ENCODE measurements at regions not wholly inside any gene's neighbourhood (a gene's known extent, or its start where the extent isn't known, plus 50 kb on each side); places are given as distances from the start of the nearest gene placed in this dataset.

DNA sequence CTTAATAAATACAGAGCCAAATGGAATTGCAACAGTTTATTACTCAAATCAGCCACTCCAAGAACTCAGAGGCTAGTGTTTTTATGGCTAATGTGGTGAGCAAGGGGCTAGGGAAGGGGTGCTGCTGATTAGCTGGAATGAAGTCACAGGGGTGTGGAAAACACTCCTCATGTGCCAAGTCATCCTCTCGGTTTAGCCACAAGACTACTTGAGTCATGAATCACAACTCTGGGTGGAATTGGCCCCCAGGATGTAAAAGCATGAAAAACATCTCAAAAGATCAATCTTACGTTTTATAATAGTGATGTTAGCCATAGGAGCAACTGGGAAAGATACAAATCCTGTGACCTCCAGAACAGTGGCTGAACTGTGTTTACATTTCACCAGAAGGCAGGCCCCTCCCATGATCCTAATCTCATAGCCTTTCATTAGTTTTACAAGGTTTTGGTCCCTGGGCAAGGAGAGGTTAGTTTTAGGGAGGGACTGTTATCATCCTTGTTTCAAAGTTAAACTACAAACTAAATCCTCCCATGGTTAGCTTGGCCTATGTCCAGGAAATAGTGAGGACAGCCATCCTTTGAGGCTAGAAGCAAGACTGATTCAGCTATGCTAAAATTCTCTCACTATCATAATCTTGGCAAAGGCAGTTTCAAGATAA lies 2020.1 kb upstream of the PCDH20 start:
- no peak for DNase-seq (ENCODE audit: low spot score)

DNA sequence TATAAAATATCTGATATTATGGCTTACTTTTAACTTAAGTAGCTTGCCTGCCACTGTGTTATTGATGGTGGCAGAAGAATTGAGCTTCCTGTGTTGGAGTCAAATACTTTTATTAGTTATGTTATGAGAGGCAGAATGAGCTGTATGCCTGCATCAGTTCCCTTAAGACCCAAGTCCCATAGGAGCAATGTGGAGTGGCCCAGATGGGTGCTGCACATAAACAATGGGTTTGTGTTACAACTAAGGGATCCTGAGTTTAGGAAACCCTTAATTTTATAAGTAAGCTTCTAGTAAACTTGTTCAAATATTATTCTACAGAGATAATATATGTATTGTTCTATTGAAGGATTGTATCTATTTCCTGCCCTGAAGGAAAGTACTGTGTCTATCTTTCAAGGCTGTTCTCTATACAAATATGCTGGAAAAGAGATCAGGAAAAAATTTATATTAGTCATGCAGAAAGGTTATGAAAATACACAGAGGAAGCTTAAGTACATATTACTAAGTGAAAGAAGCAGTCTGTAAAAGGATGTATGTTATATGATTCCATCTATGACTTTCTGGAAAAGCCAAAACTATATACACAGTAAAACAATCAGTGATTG lies 2018.0 kb upstream of the PCDH20 start:
- no peak for DNase-seq (ENCODE audit: low spot score)

DNA sequence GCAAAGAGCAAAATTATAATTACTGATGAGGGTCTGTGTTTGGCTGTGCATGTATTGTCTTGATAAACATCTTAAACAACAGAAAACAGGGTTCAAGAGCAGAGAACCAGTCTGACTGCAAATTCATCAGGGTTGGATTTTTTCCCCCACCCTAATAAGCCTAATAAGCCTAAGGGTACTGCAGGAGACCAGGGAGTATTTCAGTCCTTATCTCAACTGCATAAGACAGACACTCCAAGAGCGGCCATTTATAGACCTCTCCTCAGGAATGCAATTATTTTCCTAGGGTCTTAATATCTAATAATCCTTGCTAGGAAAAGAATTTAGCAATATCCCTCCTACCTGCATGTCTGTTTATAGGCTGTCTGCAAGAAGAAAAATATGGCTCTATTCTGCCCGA lies 2011.5 kb upstream of the PCDH20 start:
- no peak for DNase-seq (ENCODE audit: low spot score)

DNA sequence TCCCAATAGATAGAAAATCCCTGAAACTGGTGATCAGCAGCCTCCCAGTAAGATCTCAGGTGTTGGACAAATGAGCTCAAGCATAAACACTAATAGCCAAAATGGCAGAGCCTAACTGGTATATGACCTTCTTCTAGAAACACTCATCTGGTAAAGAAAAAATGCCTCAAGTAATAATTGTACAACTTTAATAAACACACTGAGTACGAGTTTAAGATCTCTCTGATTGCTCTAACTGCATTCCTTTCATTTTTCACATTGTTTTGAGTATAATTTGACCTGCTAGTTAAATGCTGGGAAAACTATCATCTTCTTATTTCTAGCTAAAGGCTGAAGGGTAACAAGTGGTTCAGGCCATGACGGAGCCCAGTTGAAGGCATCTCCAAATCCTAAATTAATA lies 2009.5 kb upstream of the PCDH20 start:
- DNase-seq (ENCODE audit: low spot score): no peak

DNA sequence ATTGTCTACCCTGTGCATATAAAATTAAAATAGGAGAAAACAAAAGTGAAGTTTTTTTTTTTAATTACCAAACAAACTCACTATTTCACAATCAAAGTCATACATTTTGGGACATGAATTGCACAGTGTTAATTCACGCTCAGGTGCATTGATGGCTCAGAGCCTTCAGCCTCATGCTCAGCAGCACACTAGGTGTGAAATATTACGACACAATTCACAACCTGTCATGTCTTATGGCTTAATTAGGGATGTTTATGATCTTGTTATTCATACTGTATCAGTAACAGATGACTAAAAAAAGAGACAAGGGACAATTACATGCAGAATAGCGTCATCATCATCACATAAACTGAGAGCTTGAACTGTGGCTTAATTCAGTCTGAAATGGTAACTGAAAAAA lies 2005.5 kb upstream of the PCDH20 start:
- DNase-seq (ENCODE audit: low spot score): no peak

DNA sequence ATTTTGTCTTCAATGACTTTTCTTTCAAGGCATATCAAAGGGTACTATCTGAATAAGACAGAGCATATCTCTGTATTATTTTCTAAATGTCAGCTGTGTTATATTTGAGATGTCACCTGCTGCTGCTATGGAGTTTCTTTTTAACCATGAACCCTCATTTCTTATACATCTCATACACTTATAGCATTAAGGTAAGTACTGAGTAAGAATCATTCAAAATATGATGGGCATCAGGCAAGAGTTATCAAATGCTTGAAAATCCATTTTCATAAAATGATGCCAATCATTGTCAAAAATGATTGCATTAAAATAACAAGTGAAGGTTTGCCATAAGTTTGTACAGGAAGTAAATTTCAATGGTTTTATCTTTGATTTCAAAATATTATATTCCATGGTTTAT lies 2005.0 kb upstream of the PCDH20 start:
- DNase-seq (ENCODE audit: low spot score): no peak

DNA sequence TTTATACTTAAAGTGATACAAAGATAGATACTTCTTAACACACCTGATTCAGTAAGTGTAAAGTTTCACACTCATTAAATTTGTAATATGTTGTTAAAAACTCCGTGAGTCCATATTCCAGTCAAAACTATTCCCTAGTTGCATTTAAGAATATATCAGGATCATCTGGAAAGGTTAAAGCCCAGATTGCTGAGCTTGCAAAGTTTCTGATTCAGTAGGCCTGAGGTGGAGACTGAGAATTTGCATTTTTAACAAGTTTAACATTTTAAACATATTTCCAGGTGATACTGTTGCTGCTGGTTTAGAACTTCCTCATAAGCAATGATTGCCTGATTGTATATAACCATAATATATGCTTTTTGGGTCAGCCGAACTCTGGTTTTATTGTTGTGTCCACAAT lies 1998.6 kb upstream of the PCDH20 start:
- DNase-seq (ENCODE audit: low spot score): no peak

DNA sequence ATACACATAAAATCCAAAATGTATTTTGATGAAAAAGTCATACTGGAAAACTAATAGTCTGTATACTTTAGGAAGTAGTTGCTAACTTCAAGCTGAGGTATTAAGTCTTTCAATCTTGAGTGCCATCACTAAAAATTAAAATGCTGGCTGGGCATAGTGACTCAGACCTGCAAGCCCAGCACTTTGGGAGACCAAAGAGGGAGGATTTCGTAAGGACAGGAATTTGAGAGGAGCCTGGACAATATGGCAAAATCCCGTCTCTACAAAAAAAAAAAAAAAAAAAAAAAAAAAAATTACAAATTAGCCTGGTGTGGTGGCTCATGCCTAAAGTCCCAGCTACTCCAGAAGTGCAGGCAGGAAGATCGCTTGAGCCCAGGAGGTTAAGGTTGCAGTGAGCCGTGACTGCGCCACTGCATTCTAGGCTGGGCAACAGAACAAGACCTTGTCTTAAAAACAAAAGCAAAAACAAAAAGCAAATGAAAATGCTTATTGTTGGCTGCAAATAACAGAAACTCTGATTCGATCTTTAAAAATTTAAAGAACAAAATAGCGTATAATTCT lies 1994.2 kb upstream of the PCDH20 start:
- no peak for DNase-seq (ENCODE audit: low spot score)

DNA sequence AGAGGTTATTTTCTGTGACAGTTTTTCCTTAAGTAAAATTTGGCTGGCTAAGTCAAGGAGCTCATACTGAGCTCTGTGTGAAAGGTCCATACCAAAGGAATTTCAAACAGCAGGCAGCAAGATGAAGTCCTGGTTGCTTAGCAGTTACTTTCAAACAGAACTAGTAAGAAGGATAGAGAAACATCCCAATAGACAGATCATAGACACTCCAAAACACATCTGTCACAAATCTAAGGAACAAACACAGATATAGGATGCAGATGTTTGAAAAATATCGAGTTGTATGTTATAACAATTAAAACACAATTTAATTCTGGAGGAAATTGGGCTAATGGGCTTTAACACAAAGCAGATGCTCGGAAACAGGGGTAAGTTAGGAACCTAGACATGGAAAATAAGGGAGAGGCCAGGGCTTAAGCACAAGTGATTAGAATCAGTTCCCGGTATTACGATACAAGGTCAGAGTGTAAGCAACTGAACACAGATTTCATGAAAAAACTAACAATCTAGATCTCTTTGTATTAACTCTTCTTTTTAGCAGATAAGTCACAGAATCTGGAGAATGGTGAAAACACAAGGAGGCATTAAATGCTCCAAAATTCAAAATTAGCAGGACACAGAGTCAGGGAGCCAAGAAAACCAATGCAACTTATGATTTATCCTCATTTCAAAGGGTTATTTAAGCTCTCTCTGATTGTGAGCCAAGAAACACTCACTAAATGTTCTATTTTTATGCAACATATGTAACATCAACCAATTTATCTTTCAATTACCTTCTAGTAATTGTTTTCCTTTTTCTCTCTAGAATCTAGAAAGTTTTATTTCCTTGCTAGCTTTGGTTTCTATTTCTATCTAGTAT lies 1992.9 kb upstream of the PCDH20 start:
- peak; percentile 27 for DNase-seq (ENCODE audit: low spot score)

DNA sequence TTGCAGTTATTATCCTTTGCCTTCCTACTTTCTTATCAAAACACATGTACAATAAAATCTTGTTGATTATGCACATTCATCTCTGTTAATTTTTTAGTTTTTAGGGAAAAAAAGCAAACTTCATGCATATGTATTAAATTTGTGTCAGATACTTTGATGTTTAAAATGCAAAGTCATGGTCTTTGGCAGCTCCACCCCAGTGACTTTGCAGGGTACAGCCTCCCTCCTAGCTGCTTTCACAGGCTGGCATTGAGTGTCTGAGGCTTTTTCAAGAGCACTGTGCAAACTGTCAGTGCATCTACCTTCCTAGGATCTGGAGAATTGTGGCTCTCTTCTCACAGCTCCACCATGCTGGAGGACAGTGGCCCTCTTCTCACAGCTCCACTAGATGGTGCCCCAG lies 1988.1 kb upstream of the PCDH20 start:
- DNase-seq (ENCODE audit: low spot score): no peak

DNA sequence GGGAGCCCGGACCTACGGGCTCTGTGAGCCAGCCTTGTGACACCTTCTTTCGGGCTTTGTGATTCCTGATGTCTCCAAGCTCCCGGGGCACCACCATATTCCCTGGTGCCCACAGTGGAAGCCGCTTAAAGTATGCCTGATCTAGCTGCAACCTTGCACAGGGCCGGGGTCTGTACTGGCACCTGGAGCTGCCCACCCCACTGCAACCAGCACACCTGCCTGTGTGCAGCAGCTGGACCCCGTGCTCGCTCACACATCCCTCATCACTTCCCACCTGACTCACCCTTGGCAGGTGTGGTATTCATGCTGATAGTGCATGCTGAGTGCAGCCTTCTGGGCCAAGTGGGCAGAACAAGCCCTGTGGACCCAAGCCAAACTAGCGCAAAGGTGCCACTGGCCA lies 1981.1 kb upstream of the PCDH20 start:
- DNase-seq (ENCODE audit: low spot score): peak; percentile 34

DNA sequence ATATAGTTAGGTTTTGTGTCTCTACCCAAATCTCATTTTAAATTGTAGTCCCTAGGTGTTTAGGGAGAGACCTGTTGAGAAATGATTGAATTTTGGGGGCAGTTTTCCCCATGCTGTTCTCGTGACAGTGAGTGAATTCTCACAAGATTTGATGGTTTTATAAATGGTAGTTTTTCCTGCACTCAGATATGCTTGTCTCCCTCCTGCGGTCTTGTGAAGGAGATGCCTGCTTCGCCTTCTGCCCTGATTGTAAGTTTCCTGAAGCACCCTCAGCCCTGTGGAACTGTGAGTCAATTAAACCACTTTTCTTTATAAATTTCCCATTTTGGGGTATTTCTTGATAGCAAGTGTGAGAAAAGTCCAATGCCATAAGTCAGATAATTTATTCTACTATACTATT lies 1977.5 kb upstream of the PCDH20 start:
- no peak for DNase-seq (ENCODE audit: low spot score)

DNA sequence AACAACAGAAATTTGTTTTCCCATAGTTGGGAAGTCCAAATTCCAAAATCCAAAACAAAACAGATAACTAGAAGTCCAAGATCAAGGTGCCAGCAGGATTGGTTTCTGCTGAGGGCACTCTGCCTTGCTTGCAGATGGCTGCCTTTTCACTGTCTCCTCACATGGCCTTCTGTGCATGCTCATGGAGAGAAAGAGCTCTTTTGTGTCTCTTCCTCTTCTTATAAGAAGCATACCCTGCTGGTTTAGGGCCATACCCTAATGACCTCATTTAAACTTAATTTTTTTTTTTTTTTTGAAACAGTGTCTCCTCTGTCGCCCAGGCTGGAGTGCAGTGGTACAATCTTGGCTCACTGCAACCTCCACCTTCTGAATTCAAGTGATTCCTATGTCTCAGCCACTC lies 1974.1 kb upstream of the PCDH20 start:
- no peak for DNase-seq (ENCODE audit: low spot score)

DNA sequence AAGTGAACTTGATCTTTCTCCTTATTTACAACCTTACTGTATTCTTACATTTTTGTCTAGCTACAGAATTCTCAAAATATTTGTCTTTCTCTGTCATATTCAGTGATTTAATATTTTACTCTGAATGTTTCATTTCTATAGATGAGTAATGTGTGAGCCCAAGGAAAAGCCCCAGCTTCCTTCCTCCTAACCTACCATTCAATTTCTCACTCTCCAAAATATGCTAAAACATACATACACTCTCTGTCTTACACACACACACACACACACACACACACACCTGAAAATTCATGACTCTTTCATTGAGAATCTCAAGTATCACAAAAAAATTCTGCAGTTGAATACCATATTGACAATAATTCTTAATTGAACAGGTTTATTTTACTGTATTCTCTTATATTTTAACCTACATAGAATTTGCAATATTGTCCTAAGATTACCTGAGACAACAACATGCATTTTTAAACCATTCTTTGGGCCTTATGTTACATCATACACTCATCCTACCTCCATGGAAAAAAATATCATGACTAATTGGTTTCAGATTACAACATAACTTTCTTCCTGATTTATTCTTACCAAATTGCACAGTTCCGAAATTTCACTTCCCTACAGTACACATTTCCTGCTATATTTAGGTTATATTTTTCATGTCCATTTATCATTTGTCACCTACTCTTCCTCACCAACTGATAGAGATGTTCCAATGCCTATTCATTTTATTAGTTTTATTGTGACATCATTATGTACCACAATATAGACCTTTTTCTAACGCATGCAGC lies 1965.6 kb upstream of the PCDH20 start:
- DNase-seq (ENCODE audit: low spot score): no peak

DNA sequence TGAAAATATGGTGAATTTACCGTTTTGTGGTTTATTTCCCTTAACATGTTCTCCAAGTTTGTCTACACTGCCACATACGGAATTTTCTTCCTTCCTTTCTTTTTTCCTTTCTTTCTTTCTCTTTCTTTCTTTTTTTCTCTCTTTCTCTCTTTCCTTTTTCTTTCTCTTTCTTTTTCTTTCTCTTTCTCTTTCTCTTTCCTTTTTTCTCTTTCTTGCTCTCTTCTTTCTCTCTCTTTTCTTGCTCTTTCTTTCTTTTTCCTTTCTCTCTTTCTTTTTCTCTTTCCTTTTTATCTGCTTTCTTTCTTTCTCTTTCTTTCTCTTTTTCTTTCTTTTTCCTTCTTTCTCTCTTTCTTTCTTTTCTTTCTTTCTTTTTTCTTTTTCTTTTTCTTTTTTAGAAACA lies 1962.3 kb upstream of the PCDH20 start:
- DNase-seq (ENCODE audit: low spot score): no peak

DNA sequence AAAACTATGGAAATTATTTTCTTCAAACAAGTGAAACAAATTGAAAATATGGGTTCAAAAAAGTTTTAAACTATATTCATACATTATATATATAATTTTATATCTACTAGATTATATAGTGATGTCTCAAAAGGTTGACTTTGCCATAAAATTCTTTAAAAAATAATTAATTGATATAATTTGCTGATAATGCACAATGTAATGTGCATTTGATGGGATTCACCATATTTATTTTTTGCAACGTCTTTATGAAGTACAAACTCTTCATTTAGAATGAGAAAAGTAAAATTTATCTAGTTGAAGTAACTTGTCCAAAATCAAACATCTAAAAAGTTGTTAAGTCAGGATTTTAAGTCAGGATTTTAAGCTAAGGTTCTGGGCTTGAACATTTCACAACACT lies 1954.5 kb upstream of the PCDH20 start:
- DNase-seq (ENCODE audit: low spot score): no peak

DNA sequence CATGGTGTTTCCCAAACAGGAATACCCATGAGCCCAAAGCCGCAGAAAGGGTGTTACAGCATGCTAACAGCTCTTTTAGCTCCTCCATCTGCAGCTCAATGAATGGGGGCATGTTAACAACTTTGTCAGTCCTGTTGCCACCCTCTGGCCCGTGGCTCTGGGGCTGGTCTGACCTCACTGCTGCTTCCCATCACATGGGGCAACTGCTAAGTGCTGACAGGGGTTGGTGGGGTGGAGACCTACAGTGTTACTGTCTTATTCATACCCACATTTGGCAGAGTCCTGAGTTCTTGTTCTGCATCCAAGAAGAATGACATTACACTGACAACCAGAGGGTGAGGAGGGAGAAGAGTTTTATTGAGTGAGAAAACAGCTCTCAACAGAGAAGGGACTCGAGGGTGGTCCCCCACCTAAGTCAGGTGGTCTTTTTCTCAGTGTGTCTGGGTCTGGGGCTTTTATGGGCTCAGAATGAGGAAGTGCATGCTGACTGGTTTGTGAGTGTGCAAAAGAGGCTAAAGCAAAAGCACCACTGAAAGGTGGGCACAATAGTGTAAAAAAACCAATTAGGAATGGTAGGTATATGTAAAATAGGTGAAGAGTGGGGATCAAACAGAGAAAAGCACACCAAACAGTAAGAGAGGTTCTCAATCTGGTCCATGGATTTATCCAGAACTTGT lies 1952.0 kb upstream of the PCDH20 start:
- no peak for DNase-seq (ENCODE audit: low spot score)

DNA sequence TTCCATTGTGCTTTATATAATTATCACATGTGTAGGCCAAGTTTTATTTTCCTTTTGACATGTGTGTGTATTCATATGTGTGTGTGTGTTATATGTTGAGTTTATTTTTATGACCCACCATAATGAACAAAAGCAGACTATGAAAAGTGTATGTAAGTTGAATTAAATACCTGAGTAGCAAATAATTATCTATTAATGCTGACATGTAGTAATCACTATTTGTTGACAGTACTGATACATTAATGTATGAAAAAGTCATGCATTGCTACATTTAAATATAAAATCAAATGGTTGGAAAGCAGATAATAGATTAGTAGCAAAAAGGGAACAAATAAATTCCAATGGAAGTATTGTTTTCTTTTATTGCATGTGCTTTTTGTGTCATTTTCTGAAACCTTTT lies 1948.5 kb upstream of the PCDH20 start:
- no peak for DNase-seq (ENCODE audit: low spot score)

DNA sequence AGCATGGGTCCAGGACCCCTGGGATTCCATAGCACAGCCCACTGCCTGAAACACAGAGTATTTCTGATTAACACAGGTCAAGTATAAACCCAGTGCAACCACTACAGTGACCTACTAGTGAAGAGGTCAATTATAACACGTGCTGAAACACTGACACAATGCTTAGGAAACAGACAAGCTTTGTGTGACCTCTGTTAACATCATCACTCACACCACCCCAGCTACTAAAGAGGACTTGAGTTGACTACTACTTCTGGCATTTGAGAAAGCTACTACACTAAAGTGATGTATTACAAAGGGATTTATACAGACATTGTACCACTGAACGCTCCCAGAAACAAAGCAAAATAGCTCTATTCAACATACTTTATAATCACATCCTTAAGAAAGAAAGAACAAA lies 1935.9 kb upstream of the PCDH20 start:
- no peak for DNase-seq (ENCODE audit: low spot score)

DNA sequence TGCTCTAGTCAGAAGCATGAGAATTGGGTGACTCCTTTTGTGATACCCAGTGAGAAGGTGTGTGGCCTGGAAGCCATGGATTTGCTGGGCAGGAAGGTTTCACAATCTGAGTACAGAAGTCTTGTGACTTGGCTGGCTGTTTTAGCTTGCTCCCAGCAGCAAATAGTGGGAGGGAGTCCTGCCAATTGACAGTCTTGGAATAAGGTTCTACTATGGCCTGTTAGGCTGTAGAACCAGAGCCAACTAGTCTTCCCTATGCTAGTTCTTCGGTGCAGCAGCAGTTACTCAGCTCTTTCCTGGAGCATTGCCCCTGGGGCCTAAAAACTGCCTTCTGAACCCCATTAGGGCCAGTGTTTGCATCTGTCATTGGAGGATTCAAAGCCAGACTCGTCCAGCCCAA lies 1935.4 kb upstream of the PCDH20 start:
- DNase-seq (ENCODE audit: low spot score): no peak

DNA sequence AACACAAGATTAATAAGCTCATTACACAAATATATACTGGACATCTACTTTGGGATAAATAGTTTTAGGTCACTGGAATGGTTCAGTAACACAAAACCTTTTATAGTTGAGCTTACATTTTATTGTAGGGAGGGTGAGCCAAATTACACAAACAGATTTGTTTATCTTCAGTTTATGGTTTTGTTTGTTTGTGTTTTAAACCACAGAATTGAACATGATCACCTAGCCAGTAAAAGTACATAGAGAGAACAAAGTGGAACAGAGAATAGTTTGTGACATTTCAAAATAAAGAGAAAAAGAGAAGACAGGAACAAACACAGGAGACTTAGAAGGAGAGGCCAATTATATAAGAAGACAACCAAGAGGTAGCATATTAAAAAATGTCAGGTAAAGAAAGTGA lies 1930.2 kb upstream of the PCDH20 start:
- no peak for DNase-seq (ENCODE audit: low spot score)

DNA sequence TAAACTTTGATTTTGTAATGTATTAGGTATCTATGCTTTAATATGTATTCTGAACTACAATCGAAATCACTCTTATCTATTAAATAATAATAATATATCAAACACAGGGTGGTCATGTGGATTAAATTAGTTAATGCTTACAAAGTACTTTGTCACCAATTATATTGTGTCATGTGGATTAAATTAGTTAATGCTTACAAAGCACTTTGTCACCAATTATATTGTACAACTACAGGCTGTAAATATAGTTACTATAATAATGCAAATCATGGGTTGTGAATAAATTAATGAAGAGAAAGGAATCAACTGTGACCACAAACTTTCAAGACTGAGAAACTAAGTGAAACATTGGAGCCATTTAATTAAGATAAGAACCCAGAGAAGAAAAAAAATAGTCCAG lies 1929.1 kb upstream of the PCDH20 start:
- DNase-seq (ENCODE audit: low spot score): no peak
